Fibroblast of mammary gland (primary cell): ENCODE measurements at regions not wholly inside any gene's neighbourhood (a gene's known extent, or its start where the extent isn't known, plus 50 kb on each side); places are given as distances from the start of the nearest gene placed in this dataset.
A peak's percentile ranks its signal among the peaks of the same experiment; 100 is the strongest.

Source experiments
- DNase-seq: peaks from one replicate; pipeline ENCODE4 v3.0.0-alpha.2; 2010; ENCODE audit warnings: low read depth
- H3K4me3 ChIP-seq: 2 replicates; pipeline ENCODE4 v1.5.1; 2011; ENCODE audit warnings: low read depth, mild to moderate bottlenecking, low read length, moderate library complexity; ENCODE audit not compliant: control insufficient read depth
- TF ChIP-seq, protein P1 (sequence below): conservative IDR thresholded peaks from 2 replicates; pipeline ENCODE4 v1.5.1; 2011; ENCODE audit warnings: low read depth, low read length, inconsistent platforms; ENCODE audit not compliant: control insufficient read depth, insufficient read depth

DNA sequence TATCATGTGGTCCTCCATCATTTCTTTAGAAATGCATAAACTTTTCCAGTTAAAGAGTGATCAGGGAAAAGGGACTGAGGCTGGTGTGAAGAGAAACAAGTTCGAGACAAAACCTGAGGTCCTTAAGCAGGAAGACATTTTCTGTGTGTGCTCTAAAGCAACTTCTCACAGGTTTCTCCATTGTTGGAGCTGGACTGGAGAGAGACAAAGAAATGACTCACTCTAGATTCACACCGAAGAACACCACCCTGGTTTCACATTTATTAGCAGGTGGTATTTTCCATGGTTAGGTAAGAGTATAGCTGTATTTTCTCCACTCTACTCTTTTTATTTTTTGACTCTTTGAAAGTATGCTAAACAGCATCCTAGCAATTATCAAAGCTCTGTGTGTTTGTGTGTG lies 736.4 kb downstream of the KCNA4 start:
- no peak for DNase-seq
- H3K4me3 ChIP-seq = no peak overlapping the region
- TF ChIP-seq, protein P1, sequence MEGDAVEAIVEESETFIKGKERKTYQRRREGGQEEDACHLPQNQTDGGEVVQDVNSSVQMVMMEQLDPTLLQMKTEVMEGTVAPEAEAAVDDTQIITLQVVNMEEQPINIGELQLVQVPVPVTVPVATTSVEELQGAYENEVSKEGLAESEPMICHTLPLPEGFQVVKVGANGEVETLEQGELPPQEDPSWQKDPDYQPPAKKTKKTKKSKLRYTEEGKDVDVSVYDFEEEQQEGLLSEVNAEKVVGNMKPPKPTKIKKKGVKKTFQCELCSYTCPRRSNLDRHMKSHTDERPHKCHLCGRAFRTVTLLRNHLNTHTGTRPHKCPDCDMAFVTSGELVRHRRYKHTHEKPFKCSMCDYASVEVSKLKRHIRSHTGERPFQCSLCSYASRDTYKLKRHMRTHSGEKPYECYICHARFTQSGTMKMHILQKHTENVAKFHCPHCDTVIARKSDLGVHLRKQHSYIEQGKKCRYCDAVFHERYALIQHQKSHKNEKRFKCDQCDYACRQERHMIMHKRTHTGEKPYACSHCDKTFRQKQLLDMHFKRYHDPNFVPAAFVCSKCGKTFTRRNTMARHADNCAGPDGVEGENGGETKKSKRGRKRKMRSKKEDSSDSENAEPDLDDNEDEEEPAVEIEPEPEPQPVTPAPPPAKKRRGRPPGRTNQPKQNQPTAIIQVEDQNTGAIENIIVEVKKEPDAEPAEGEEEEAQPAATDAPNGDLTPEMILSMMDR = no peak

DNA sequence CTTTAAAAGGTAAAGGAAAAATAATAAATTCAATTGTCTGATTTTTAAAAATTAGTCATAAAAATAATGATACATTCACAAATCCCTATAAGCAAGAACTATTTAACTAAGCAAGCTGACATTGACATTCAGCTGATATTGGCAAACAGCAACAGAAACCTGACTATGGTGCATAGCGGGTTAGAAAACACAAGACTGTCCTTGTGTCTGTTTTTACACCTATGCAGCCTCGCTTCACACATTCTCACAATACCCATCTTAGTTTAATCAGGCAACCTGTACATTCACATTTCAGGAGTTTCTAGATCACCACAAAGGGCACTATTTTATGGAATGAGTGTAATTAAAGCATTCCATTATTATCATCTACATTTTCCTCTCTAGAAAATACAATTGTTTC lies 737.1 kb downstream of the KCNA4 start:
- TF ChIP-seq, protein P1 = no peak
- DNase-seq = no peak
- no peak overlapping the region for H3K4me3 ChIP-seq

DNA sequence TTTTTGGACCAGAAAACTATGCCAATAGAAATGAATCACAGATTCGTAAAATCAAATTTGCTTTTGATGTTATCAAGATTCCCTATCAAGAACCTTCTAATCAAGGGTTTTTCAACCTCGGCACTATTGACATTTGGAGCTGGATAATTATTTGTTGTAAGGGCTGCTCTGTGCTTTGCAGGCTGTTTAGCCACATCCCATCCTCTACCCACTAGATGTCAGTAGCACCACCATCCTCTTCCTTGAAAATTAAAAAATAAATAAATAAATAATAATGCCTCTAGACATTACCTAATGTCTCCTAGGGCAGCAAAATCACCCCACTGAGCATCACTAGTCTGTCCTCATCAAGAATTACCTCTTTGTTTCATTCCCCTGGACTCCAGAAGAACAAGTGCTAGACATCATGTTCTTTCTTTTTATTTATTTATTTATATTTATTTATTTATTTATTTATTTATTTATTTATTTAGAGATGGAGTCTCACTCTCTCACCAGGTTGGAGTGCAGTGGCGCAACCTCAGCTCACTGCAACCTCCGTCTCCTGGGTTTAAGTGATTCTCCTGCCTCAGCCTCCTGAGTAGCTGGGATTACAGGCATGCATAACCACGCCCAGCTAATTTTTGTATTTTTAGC lies 744.7 kb downstream of the KCNA4 start:
- DNase-seq = peak; percentile 52
- no peak overlapping the region for H3K4me3 ChIP-seq
- TF ChIP-seq, protein P1 = peak; percentile 56

DNA sequence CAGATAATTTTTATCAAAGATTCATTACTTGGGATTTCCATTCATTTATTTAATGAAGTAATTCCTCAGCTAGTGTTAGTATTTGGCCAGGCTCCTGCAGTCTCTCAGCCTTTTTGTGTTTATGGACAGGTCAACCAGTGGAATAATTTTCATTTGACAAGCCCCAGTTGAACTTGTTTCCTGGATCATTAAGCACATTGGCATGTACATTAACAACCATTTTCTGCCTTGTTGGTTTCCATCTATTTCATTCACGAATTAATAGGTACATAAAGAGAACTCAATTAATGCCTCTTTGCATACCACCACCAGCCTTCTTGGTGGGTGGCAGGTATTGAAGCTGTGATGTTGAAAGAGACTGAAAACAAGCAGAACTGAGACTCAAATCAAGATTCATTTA lies 745.2 kb downstream of the KCNA4 start:
- TF ChIP-seq, protein P1 = no peak
- no peak for DNase-seq
- H3K4me3 ChIP-seq = no peak overlapping the region

DNA sequence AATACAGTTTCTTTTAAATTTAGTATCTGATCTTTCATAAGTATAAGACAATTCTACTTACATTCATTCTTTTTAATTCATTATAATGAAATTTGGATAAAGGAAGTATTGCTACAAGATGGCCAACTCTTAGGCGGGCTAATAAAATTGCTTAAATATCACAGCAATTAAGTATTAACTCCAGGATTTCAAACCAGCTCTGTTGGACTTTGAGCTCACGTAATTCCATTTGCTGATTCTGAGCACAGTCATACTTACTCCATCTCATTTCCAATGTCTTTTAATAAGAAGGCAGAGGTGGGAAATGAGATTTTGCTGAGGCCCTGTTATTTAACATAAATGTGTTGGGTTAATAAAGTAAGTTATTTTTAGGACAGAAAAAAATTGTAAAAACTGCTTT lies 748.1 kb downstream of the KCNA4 start:
- no peak for DNase-seq
- H3K4me3 ChIP-seq = no peak overlapping the region
- TF ChIP-seq, protein P1 = no peak

DNA sequence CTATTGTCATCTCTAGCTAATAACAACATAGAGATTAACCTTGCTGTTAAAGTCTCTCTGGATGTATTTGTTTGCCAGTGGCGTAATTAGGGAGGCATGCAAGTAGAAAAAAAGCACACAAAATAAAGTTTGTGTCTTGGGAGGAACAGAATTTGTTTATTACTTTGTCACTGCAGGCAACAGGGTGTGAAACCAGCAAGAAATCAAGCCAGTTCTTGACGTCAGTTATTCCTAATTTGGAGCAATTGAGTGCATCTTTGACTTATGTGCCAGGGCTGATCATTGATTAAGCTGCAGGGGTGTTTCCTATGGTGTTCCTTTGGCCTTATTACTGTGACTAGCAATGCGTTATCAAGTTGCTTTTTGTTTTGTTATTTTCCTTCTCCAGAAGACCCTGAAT lies 751.0 kb downstream of the KCNA4 start:
- DNase-seq = no peak
- TF ChIP-seq, protein P1 = no peak
- no peak overlapping the region for H3K4me3 ChIP-seq

DNA sequence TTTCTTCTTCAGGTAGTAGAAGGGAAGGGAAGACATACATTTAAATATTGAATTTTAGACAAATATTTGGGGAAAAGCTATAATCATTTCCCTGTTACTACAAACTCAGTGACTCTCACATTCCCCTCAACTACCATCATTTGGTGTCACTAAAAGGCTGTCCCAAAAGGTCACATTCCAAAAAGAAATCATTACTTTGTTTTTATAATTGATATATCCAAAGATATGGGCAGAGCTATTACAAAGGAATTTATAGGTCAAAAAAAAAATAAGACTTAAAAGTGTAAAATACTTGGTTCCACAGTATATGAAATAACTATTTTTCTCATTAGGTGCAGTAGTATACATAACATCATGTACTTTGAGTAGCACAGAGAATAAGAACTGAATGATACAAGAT lies 751.4 kb downstream of the KCNA4 start:
- no peak for DNase-seq
- TF ChIP-seq, protein P1 = no peak
- no peak overlapping the region for H3K4me3 ChIP-seq
